Stimulated activated CD4-positive, alpha-beta T cell treated with anti-CD3 and anti-CD28 coated beads, TNF-alpha, amount 100 ng/mL, for 48 hours (primary cell): ENCODE measurements at regions not wholly inside any gene's neighbourhood (a gene's known extent, or its start where the extent isn't known, plus 50 kb on each side); places are given as distances from the start of the nearest gene placed in this dataset.

ENCODE experiments used
- DNase-seq, 3 donors: peaks; one replicate each; pipeline ENCODE4 v3.0.0-alpha.2; 2020; ENCODE audit warnings: low read depth in 3 of 3

- DNase-seq, result no peak
Measured at GRCh38 chr3:4029135-4029534, 229.9 kb downstream of the LRRN1 start.

GRCh38 chr3:4030624-4031023 is 231.4 kb downstream of the LRRN1 start:
- no peak for DNase-seq

GRCh38 chr3:4033296-4033695 is 234.1 kb downstream of the LRRN1 start:
- DNase-seq, result no peak

DNA sequence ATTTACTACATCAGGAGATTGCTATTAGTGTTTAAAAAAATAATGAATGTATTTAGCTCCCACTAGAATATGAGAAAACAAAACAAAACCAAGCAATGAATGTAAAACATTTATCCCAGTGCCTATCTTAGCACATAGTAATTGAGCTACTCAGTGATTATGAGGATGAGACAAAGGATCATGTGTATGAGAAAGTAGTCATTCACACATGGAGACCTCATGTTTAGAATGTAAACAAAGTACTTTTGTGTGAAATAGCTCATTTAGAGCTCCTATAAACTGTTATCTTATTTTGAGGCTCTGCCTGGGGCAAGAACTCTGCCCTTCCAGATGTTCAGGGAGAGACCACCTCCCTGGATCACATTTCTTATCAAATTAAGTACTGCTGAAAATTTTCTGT is 236.8 kb downstream of the LRRN1 start:
- DNase-seq, result no peak

DNA sequence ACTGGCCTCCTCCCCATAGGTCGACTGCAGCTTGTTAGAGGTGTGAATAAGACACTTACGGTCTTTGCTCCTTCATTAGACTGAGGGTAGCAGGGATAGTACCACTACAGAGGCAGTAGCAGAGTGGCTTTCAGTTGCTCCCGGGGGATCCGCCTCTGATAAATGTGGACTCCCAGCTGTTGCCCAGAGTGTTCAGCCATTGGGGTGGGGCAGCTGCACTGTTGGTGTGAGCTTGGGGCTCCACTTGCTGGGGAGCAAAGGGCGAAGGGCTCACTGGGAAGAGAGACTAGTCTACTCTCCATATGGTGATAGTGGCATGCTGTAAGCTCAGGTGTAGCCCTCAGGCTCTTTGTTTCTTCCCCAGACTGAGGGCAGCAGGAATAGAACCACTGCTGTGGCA is 239.1 kb downstream of the LRRN1 start:
- DNase-seq, result no peak

GRCh38 chr3:4042070-4042469 is 242.8 kb downstream of the LRRN1 start:
- no peak for DNase-seq

DNA sequence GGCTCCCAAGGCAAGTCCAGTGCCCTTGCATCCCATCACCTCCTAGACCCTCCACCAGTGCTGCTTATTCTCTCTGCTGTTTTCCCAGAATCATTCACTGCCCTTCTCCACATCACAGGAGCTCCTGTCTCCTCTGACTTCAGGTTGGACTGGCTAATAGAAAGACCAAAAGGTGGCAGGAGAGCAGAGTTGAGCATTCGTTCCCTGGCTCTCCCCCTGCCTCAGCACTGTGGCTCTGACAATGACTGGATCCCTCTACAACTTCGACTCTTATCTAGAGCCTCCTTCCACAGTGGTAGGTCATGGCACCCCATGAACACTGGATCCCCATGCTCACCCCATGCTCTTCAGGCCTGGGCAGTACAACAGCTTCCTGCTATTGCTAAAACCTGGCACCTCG is 243.6 kb downstream of the LRRN1 start:
- no peak for DNase-seq

- no peak for DNase-seq
Measured at GRCh38 chr3:4043867-4044575, 244.8 kb downstream of the LRRN1 start.

- DNase-seq, result no peak
Measured at GRCh38 chr3:4044619-4045018, 245.4 kb downstream of the LRRN1 start.

DNA sequence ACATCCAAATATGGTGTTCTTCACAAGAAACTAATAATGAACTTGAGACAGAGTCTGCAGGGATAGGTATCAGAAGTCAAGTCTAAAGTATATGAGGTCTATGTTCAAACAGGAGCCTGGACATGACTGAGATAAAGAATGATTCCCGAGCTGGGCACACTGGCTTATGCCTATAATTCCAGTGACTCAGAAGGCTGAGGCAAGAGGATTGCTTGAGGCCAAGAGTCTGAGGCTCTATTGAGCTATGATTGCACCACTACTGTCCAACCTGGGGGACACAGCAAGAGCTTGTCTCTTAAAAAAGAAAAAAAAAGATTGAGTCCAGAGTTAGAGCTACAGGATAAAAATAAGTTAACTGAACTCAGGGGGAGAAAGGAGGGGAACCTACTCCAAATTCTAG is 246.5 kb downstream of the LRRN1 start:
- no peak for DNase-seq

DNA sequence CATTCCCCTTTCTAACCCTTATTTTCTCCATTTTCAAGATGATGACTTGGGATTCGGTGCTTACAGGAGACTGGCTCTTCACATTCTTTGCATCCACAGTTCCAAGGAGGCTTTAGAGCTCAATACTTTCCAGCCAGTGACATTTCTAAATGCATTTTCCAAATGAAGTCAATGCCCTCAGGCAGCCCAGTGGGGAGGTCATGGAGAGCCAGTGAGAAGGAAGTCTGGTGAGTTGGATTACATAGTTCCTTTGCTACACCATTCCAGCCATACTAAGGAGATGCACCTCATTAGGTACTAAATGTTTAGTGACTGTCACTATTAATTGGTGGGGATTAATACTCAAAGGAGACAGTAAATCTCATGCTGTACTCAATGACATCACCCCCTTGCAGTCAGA is 248.1 kb downstream of the LRRN1 start:
- DNase-seq, result no peak

DNA sequence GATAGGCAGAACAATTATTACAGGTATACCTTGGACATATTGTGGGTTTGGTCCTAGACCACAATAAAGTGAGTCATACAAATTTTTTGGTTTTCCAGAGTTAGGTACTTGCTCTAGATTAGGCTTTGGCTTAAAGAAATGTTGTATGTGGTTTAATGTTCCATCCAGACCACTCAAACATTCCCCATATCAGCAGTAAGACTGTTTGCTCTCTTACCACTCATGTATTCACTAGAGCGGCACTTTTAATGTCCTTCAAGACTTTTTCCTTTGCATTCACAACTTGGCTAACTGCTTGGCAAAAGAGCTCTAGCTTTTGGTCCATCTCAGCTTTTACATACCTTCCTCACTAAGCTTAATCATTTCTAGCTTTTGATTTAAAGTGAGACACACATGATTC is 250.5 kb upstream of the SETMAR start:
- no peak for DNase-seq

DNA sequence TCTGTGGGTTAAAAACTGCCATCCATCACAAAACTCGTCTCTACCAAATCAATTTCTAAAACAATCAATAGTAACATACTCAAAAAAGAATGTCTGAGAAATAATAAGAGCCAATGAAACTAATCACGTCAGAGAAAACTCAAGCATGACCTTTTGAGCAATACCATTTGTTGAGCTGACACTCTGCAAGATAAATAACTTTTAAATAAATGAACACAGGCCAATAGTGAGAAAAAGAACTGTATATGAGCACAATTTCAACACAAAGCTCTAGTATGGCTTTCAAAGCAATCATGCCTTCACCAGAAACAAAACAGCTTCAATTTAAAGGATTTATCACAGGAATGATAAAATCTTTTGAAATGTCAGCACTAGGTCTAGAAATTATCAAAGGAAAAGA is 249.2 kb upstream of the SETMAR start:
- DNase-seq, result no peak

DNA sequence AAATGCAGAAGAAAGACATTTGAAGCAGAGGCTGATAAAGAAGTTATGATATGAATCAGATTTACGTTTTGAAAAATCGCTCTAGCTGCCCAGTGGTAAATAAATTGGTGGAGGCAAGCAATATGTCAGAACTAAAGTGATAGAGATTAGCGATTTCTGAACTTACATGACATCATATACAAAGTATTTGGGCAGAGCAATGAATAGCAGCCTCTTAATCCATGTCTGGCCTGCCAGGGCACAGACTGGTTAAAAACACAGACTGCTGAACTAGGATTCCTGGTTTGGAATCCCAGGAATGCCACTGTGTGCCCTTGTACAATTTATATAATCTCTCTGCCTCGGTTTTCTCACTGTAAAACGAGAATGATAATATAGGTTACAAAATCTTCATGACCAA is 243.1 kb upstream of the SETMAR start:
- no peak for DNase-seq

DNA sequence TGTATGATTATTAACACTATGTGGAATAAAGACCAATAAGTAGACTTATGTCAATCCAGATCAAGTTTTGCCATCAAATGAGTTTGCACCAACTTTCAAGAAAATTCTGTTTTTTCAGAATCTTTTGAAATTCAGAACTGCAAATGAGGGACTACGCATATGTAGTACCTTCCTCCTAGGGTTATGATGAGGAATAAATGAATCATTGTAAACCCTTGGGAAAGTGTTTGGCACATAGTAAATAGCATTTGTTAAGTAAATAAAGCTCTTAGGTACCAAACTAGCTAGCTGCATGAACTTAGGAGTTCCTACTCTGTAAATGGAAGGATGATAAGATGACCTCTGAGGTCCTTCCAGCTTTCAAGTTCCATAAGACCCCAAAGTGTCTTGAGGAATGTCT is 242.6 kb upstream of the SETMAR start:
- DNase-seq, result no peak

DNA sequence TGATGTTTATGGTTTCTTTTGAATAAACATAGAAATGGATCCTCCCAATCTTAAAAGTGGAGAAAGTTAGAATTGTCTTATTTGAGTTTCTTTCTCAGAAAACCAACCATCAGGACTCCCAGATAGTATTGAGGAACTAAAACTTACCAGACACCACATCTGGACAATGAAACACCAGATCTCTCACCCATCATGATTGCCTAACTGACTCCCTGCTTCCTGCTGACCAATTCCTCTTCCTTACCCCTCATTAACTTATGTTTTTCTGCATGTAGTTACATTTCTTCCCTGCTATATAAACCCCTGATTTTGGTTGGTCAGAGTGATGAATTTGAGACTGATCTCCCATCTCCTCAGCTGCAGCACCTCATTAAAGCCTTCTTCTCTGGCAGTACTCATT is 242.0 kb upstream of the SETMAR start:
- DNase-seq, result no peak

GRCh38 chr3:4061783-4062360 is 241.3 kb upstream of the SETMAR start:
- no peak for DNase-seq

DNA sequence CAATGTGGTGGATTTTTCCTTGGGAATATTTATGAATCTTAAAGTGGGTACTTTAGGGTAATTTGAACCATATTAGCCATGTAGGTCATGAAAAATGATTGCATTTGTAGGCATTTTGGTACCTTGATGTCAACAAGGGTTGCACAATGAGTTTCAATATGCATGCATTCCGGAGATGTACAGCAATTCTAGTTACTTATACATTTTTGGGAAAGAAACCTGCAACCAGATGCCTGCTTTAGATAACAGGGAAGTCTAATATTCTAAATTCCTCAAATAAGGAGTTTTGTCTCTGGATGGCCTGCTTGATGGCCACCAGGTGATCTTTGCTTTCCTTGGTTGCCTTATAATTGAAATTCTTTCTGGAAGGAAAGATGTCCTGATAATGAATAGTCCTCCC is 240.5 kb upstream of the SETMAR start:
- DNase-seq, result no peak

GRCh38 chr3:4063916-4064574 is 239.1 kb upstream of the SETMAR start:
- DNase-seq, result no peak

GRCh38 chr3:4065085-4065484 is 238.1 kb upstream of the SETMAR start:
- DNase-seq, result no peak

- DNase-seq, result no peak
Measured at GRCh38 chr3:4065554-4065953, 237.6 kb upstream of the SETMAR start.

DNA sequence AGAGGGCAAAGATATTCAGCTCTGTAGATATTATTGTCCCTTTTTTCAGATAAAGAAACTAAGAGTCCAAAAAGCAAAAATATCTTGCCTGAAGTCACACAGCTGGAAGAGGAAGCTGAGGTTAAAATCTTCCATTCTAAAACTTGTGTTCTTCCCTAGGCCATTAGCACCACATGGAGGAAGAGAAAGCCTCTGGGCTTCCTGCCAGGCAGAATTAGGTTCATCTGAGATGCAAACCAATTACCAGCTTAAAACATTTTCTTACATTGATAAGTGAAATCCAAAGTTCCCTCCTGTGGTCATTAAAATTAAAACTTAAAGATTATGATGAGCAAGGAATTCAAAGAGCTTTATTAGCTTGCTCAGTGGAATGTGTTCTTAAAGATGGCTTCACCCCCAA is 235.3 kb upstream of the SETMAR start:
- no peak for DNase-seq

DNA sequence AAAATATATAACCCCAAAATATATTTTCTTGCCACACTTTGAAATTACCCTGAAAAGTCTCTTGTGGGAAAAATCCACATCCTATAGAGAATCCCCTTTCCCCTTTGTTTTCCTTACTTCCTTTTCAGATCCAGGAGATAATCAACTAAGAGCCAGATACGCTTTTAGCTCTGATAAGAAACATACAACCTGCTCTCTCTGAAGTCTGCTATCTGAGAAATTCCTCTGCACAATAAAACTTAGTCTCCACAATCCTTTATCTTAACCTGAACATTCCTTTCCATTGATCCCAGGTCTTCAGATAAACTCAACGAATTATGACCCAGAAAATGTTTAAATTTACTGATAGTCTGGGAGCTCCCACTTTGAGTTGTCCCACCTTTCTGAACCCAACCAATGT is 233.4 kb upstream of the SETMAR start:
- no peak for DNase-seq
